Spleen (tissue), 11 donors: ENCODE measurements at regions not wholly inside any gene's neighbourhood (a gene's known extent, or its start where the extent isn't known, plus 50 kb on each side); places are given as distances from the start of the nearest gene placed in this dataset.

Experiments used
- DNase-seq: peaks from one replicate; pipeline ENCODE4 v3.0.0-alpha.2; 2020
- H3K27ac ChIP-seq, 8 donors: fragments of 200-600 bp; sonication (generic) in 7 of 8; 1 replicate in 4 of 8; 2 replicates in 4 of 8; pipeline versions ENCODE4 v1.5.0 to v1.8.0; 2016 to 2021; ENCODE audit warnings: inconsistent platforms in 4 of 8, mild to moderate bottlenecking in 4 of 8, moderate library complexity in 1 of 8
- H3K27me3 ChIP-seq, 7 donors: fragments of 200-600 bp; sonication (generic) in 6 of 7; replicated peaks in 1 of 7; 1 replicate in 4 of 7; 2 replicates in 3 of 7; pipeline versions ENCODE4 v1.5.0 to v1.8.0; 2016 to 2021; ENCODE audit warnings: inconsistent platforms in 3 of 7, mild to moderate bottlenecking in 1 of 7
- H3K36me3 ChIP-seq, 6 donors: fragments of 200-600 bp; sonication (generic) in 5 of 6; 1 replicate in 4 of 6; 2 replicates in 2 of 6; pipeline versions ENCODE4 v1.5.0 to v1.8.0; 2016 to 2021; ENCODE audit warnings: inconsistent platforms in 2 of 6
- H3K4me1 ChIP-seq, 6 donors: fragments of 200-600 bp; sonication (generic) in 5 of 6; 1 replicate in 3 of 6; 2 replicates in 3 of 6; pipeline versions ENCODE4 v1.5.0 to v1.8.0; 2016 to 2021; ENCODE audit warnings: inconsistent platforms in 3 of 6
- H3K4me3 ChIP-seq, 8 donors: fragments of 200-600 bp; sonication (generic) in 7 of 8; 1 replicate in 4 of 8; 2 replicates in 4 of 8; pipeline versions ENCODE4 v1.5.0 to v1.8.0; 2016 to 2021; ENCODE audit warnings: inconsistent platforms in 4 of 8, mild to moderate bottlenecking in 4 of 8, moderate library complexity in 2 of 8
- H3K9me3 ChIP-seq, 8 donors: fragments of 200-600 bp; sonication (generic) in 7 of 8; 1 replicate in 4 of 8; 2 replicates in 4 of 8; pipeline versions ENCODE4 v1.5.0 to v1.8.0; 2016 to 2021; ENCODE audit warnings: inconsistent platforms in 4 of 8
- POLR2A ChIP-seq, 3 donors: fragments of 450-650 bp; IDR thresholded peaks; one replicate each; pipeline ENCODE4 v1.5.1; 2017; ENCODE audit warnings: antibody characterized with exemption in 3 of 3, mild to moderate bottlenecking in 1 of 3
- POLR2AphosphoS5 ChIP-seq, 3 donors: sonication (generic); formaldehyde crosslinking; IDR thresholded peaks; one replicate each; pipeline ENCODE4 v1.5.1; 2017; ENCODE audit warnings: antibody characterized with exemption in 3 of 3
- WGBS, 5 donors: extraction: QIAGEN DNeasy Blood & Tissue Kit in 3 of 5; methylation state at CpG; one replicate each; pipeline versions ENCODE4 v1.1.5 to v1.1.7; 2013 to 2018; 5-methylcytosine and 5-hydroxymethylcytosine counted together
- intact Hi-C: fragments of 100-400 bp; cut with DNase I; formaldehyde crosslinking; loops from one replicate; pipeline ENCODE4 v1.15.0; 2023; ENCODE audit warnings: low total_unique reads
- TF ChIP-seq, protein P1 (sequence below), 11 experiments: fragments of 200-600 bp in 7 of 11; fragments of 450-650 bp in 4 of 11; sonication (generic) in 4 of 11; IDR thresholded peaks in 8 of 11; conservative IDR thresholded peaks in 3 of 11; 1 replicate in 7 of 11; 2 replicates in 4 of 11; pipeline versions ENCODE4 v1.4.0 to v1.8.0; 2016 to 2021; ENCODE audit warnings: antibody characterized with exemption in 11 of 11, inconsistent platforms in 4 of 11, mild to moderate bottlenecking in 1 of 11
- donor health status: healthy with polysubstance abuse.
- donor health status: DM: no; HTN: no; CAD: no; lungs with moderate emphysema.
- donor health status: DM: no; HTN: no; CAD: no.
- donor health status: Bipolar disorder and iron deficiency.
- donor health status: healthy.
- donor health status: DM: no; HTN: no; CAD: no.
- donor health status: DM: yes; HTN: yes; CAD: no.

- intact Hi-C loops = no loop called here
- Histone ChIP-seq H3K4me1 (no peaks in the 10 kb centered on the region), H3K27ac (no peak overlapping the region), H3K4me3 (no peak overlapping the region), H3K36me3 (no peaks in the 10 kb centered on the region), H3K27me3 (peaks cover 0 to 8% (median 0%) of the 10 kb centered on the region in 7 donors), H3K9me3 (peaks cover 0 to 7% (median 0%) of the 10 kb centered on the region in 8 donors)
- no peak for DNase-seq
- WGBS, 5 donors = 42 to 55% (median 48%) methylated on average over 5 to 9 of the region's 9 CpGs
- TF ChIP-seq, protein P1, sequence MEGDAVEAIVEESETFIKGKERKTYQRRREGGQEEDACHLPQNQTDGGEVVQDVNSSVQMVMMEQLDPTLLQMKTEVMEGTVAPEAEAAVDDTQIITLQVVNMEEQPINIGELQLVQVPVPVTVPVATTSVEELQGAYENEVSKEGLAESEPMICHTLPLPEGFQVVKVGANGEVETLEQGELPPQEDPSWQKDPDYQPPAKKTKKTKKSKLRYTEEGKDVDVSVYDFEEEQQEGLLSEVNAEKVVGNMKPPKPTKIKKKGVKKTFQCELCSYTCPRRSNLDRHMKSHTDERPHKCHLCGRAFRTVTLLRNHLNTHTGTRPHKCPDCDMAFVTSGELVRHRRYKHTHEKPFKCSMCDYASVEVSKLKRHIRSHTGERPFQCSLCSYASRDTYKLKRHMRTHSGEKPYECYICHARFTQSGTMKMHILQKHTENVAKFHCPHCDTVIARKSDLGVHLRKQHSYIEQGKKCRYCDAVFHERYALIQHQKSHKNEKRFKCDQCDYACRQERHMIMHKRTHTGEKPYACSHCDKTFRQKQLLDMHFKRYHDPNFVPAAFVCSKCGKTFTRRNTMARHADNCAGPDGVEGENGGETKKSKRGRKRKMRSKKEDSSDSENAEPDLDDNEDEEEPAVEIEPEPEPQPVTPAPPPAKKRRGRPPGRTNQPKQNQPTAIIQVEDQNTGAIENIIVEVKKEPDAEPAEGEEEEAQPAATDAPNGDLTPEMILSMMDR (IDR thresholded peaks at IDR 0.05 in 8 of 11, conservative IDR thresholded peaks at IDR 0.05 in 3 of 11) = no peak
- TF ChIP-seq POLR2AphosphoS5 (IDR thresholded peaks at IDR 0.05) = no peak
- no peak for TF ChIP-seq POLR2A (IDR thresholded peaks at IDR 0.05)
These were observed 108.8 kb upstream of the CENPE start for GRCh38 chr4:103306870-103307375.

DNA sequence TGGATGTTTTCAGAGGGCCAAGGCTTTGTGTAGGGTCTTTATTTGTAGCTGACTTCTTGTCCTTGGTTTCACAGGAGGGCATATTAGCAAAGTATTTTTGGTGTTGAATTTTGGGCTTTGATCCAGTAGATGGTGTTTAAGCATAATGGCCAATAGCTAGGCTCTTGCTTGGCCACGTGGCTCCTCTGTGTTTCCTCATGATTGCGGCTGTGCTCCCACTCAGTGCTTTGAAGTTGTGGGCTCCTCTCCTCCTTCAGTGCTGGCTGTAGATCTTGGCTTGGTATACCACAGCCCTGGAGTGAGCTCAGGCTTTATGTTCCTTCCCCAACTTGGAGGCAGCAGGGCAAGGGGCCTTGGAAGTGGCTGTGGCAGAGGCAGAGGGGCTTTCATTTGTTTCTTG is 107.2 kb upstream of the CENPE start:
- WGBS, 5 donors = 69 to 80% (median 72%) methylated on average over 2 of the region's 2 CpGs
- no peak for DNase-seq
- TF ChIP-seq POLR2A (IDR thresholded peaks at IDR 0.05) (no peak), POLR2AphosphoS5 (IDR thresholded peaks at IDR 0.05) (no peak)
- TF ChIP-seq, protein P1 (IDR thresholded peaks at IDR 0.05 in 8 of 11, conservative IDR thresholded peaks at IDR 0.05 in 3 of 11) = no peak
- Histone ChIP-seq H3K9me3 (no peaks in the 10 kb centered on the region), H3K36me3 (no peaks in the 10 kb centered on the region), H3K4me3 (no peak overlapping the region), H3K27me3 (peaks cover 0 to 8% (median 0%) of the 10 kb centered on the region in 7 donors), H3K27ac (no peak overlapping the region), H3K4me1 (no peaks in the 10 kb centered on the region)
- intact Hi-C loops = no loop called here

DNA sequence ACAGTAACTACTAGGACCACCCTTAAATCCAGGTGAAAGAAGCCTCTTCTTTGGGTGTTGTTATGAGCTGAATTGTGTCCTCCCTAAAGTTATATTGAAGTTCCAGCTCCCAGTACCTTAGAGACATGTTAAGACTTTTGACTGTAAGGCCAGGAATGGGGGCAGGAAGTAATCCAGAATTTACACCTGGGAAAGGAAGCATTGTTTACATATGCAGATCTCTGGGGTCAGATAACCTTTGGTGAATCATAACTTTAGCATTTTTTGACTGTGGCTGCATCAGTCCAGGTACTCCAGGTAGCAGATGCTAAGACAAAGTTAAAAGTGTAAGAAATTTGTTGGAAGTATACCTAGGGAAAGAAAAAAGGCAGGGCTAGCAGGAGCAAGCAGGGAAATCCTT is 104.9 kb upstream of the CENPE start:
- Histone ChIP-seq H3K36me3 (no peaks in the 10 kb centered on the region), H3K27ac (no peak overlapping the region), H3K4me3 (no peak overlapping the region), H3K27me3 (peaks cover 0 to 8% (median 0%) of the 10 kb centered on the region in 7 donors), H3K4me1 (no peaks in the 10 kb centered on the region), H3K9me3 (no peaks in the 10 kb centered on the region)
- intact Hi-C loops = no loop called here
- no peak for TF ChIP-seq POLR2A (IDR thresholded peaks at IDR 0.05)
- TF ChIP-seq, protein P1 (IDR thresholded peaks at IDR 0.05 in 8 of 11, conservative IDR thresholded peaks at IDR 0.05 in 3 of 11) = no peak
- TF ChIP-seq POLR2AphosphoS5 (IDR thresholded peaks at IDR 0.05) = no peak
- DNase-seq = no peak

- TF ChIP-seq POLR2A (IDR thresholded peaks at IDR 0.05) (no peak), POLR2AphosphoS5 (IDR thresholded peaks at IDR 0.05) (no peak)
- TF ChIP-seq, protein P1 (IDR thresholded peaks at IDR 0.05 in 8 of 11, conservative IDR thresholded peaks at IDR 0.05 in 3 of 11) = no peak
- no peak overlapping the region for H3K4me3 ChIP-seq
- no peaks in the 10 kb centered on the region for H3K27me3 ChIP-seq
- intact Hi-C loops = no loop called here
- H3K9me3 ChIP-seq = peaks cover 0 to 18% (median 7%) of the 10 kb centered on the region in 8 donors
- no peaks in the 10 kb centered on the region for H3K36me3 ChIP-seq
- no peak for DNase-seq
- WGBS, 5 donors = 67 to 70% (median 69%) methylated on average over 3 of the region's 3 CpGs
- no peak overlapping the region for H3K27ac ChIP-seq
- no peaks in the 10 kb centered on the region for H3K4me1 ChIP-seq
These were observed 94.8 kb upstream of the CENPE start for GRCh38 chr4:103292959-103293358.
